ENCODE measurements at regions not wholly inside any gene's neighbourhood (a gene's known extent, or its start where the extent isn't known, plus 50 kb on each side); places are given as distances from the start of the nearest gene placed in this dataset.
"Not testable (repeated sequence)": the region's sequence is repeated elsewhere in the genome, so short reads cannot be mapped to it uniquely, and the experiment has no call there.

DNA sequence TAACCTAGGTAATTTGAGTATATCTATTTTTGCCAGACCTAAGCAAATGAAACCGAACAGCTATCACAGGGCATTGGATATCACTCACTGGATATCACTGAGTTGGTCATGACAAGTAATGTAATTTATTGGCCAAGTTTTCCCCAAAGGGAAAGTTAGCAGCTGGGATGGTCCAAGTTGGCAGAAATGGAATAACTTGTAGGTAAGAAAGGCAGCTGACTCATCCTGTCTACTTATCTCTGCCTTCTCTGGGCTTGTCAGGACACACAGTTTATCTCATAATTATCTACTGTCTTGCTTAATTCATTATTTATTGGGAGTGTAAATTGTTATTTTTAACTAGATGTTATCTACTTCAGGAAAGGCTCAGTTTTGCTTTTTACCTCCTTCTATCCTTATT, 502.0 kb upstream of the DPP6 start:
- no peak for TF ChIP-seq Cebpa-rat (IDR thresholded peaks at IDR 0.05)
- peaks cover 4% of the 10 kb centered on the region; the same call in 1 of the 2 replicates for H3K9me3 ChIP-seq

DNA sequence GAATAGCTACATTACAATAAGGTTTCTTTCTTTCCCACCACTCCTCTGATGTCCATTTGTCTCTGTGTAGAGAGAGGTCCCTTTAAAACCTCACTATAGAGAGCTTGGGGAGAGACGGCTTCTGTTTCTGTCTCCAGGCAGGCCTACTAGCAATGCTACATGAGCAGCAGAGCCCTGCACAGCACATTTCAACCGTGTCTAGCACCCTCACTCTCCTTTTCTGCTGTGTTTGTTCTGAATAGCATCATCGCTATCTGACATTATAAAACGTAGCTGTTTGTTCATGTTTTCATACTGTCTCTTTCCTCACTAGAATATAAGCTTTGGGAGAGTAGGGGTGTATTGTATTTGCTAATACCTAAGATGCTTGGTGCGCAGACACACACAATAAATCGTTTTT, 487.8 kb upstream of the DPP6 start:
- no peaks in the 10 kb centered on the region for H4K20me1 ChIP-seq
- TF ChIP-seq Cebpa-rat (IDR thresholded peaks at IDR 0.05) = no peak

More for the DNA sequence above, 502.0 kb upstream of the DPP6 start:
- H3K9ac ChIP-seq = no peak overlapping the region
- H3K27ac ChIP-seq = no peak overlapping the region
- H3K4me2 ChIP-seq = no peak overlapping the region
- no peaks in the 10 kb centered on the region for H3K27me3 ChIP-seq
- H3K4me3 ChIP-seq = no peak overlapping the region
- H4K20me1 ChIP-seq = no peaks in the 10 kb centered on the region
- H3K4me1 ChIP-seq = no peaks in the 10 kb centered on the region
- no peaks in the 10 kb centered on the region for H3K36me3 ChIP-seq

DNA sequence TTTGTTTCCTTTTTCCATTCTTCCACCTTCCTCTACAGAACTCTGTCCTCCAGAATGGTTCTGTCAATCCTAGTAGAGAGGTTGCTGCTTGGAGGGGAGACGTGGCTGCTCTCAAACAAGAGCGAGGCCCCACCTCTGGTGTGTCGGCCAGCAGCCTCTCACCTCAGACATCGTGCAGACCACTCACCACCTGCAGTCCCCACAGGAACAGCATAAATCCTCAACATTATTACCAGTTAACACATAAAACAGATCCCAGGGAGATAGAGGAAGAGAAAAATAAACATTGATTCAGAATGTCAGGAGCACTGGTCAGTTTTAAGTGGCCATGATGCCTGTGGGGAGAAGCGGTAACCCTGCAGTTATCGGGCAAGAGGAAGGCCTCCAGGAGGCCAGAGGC, 485.9 kb upstream of the DPP6 start:
- TF ChIP-seq Cebpa-rat (IDR thresholded peaks at IDR 0.05) = no peak
- H3K9me3 ChIP-seq = peaks cover 41% of the 10 kb centered on the region

More for the DNA sequence above, 487.8 kb upstream of the DPP6 start:
- no peak overlapping the region for H3K27ac ChIP-seq
- H3K36me3 ChIP-seq = no peaks in the 10 kb centered on the region
- H3K4me3 ChIP-seq = no peak overlapping the region
- H3K27me3 ChIP-seq = no peaks in the 10 kb centered on the region
- H3K9ac ChIP-seq = no peak overlapping the region
- no peaks in the 10 kb centered on the region for H3K4me1 ChIP-seq
- no peak overlapping the region for H3K4me2 ChIP-seq
- peaks cover 31% of the 10 kb centered on the region for H3K9me3 ChIP-seq

DNA sequence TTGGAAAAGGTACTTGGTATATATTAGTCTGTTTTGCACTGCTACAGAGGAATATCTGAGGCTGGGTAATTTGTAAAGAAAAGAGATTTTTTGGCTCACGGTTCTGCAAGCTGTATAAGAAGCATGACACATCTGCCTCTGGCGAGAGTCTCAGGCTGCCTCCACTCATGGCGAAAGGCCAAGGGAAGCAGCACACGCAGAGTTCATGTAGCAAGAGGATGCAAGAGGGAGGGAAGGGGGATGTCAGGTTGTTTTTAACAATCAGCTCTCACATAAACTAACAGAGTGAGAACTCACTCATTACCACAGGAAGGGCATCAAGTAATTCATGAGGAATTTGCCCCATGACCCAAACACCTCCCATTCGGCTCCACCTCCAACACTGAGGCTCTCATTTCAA, 484.8 kb upstream of the DPP6 start:
- no peak overlapping the region for H3K9ac ChIP-seq
- H3K27me3 ChIP-seq = no peaks in the 10 kb centered on the region
- H3K27ac ChIP-seq = no peak overlapping the region
- H3K36me3 ChIP-seq = no peaks in the 10 kb centered on the region
- H3K9me3 ChIP-seq = peaks cover 50% of the 10 kb centered on the region
- no peak overlapping the region for H3K4me3 ChIP-seq
- no peak for TF ChIP-seq Cebpa-rat (IDR thresholded peaks at IDR 0.05)
- no peak overlapping the region for H3K4me2 ChIP-seq
- no peaks in the 10 kb centered on the region for H3K4me1 ChIP-seq
- H4K20me1 ChIP-seq = no peaks in the 10 kb centered on the region

More for the DNA sequence above, 485.9 kb upstream of the DPP6 start:
- no peak overlapping the region for H3K9ac ChIP-seq
- no peaks in the 10 kb centered on the region for H3K36me3 ChIP-seq
- no peak overlapping the region for H3K27ac ChIP-seq
- no peaks in the 10 kb centered on the region for H3K4me1 ChIP-seq
- no peak overlapping the region for H3K4me3 ChIP-seq
- H3K4me2 ChIP-seq = no peak overlapping the region
- H4K20me1 ChIP-seq = no peaks in the 10 kb centered on the region
- no peaks in the 10 kb centered on the region for H3K27me3 ChIP-seq

DNA sequence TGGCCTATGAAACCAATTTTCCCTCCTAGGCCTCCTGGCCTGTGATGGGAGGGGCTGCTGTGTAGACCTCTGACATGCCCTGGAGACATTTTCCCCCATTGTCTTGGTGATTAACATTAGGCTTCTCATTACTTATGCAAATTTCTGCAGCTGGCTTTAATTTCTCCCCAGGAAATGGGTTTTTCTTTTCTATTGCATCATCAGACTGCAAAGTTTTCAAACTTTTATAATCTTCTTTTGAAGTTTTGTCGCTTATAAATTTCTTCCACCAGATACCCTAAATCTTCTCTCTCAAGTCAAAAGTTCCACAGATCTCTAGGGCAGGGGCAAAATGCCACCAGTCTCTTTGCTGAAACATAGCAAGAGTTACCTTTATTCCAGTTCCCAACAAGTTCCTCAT, 482.7 kb upstream of the DPP6 start:
- H4K20me1 ChIP-seq, H3K36me3 ChIP-seq, H3K9ac ChIP-seq, H3K4me1 ChIP-seq, H3K4me3 ChIP-seq, H3K27ac ChIP-seq, H3K4me2 ChIP-seq, H3K27me3 ChIP-seq: not testable (repeated sequence)
- H3K9me3 ChIP-seq = peaks cover 60% of the 10 kb centered on the region

DNA sequence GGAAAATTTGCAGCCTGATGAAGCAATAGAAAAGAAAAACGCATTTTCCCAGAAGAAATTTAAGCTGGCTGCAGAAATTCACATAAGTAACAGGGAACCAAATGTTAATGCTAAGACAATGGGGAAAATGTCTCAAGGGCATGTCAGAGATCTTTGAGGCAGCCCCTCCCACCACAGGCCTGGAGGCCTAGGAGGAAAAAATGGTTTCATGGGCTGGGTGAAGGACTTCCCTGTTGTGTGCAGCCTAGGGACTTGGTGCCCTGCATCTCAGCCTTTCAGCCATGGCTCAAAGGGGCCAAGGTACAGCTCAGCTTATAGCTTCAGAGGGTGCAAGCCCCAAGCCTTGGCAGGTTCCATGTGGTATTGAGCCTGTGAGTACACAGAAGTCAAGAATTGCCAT, 476.1 kb upstream of the DPP6 start:
- Histone ChIP-seq H3K27me3 (no peaks in the 10 kb centered on the region), H3K9ac (no peak overlapping the region), H4K20me1 (no peaks in the 10 kb centered on the region), H3K36me3 (no peaks in the 10 kb centered on the region), H3K4me3 (no peak overlapping the region), H3K9me3 (peaks cover 58% of the 10 kb centered on the region), H3K27ac (no peak overlapping the region), H3K4me1 (no peaks in the 10 kb centered on the region), H3K4me2 (no peak overlapping the region)
- TF ChIP-seq Cebpa-rat (IDR thresholded peaks at IDR 0.05) = no peak

DNA sequence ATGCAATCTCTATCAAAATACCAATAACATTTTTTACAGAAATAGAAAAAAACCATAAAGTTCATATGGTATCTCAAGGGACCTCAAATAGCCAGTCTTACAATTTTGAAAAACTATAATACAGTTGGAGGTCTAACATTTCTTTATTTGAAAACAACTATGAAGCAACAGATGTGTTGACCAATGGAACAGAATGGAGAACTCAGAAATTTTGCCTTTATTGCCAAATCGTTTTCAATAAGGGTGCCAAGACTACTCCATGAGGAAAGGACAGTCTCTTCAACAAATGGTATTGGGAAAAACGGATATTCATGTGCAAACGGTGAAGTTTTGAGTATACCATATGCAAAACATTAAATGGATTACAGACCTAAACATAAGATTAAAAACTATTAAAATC, 470.8 kb upstream of the DPP6 start:
- H3K4me1 ChIP-seq = no peaks in the 10 kb centered on the region
- no peak overlapping the region for H3K4me3 ChIP-seq
- TF ChIP-seq Cebpa-rat (IDR thresholded peaks at IDR 0.05) = no peak
- no peaks in the 10 kb centered on the region for H3K27me3 ChIP-seq
- H3K27ac ChIP-seq = no peak overlapping the region
- no peaks in the 10 kb centered on the region for H3K36me3 ChIP-seq
- H3K4me2 ChIP-seq = no peak overlapping the region
- H3K9me3 ChIP-seq = peaks cover 17% of the 10 kb centered on the region
- no peaks in the 10 kb centered on the region for H4K20me1 ChIP-seq
- H3K9ac ChIP-seq = no peak overlapping the region

DNA sequence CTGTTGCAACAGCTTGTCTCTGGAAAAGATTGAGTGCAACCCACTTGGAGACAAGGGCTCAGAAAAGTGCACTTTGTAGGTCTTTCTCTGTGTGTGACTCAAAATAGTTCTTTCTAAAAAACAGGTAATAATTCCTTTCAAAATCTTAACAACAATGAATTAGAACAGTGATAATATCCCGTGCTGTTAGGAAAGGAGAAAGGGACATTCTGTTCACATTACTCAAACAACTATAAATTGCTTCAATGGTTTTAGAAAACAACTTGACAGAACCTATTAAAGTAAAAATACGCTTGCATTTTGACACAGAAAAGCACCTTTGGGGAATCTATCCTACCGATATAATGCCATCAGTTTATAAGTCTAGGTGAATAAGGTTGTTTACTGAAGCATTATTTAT, 468.1 kb upstream of the DPP6 start:
- no peaks in the 10 kb centered on the region for H3K4me1 ChIP-seq
- no peaks in the 10 kb centered on the region for H4K20me1 ChIP-seq
- H3K9ac ChIP-seq = no peak overlapping the region
- H3K4me3 ChIP-seq = no peak overlapping the region
- no peak for TF ChIP-seq Cebpa-rat (IDR thresholded peaks at IDR 0.05)
- no peaks in the 10 kb centered on the region for H3K27me3 ChIP-seq
- H3K27ac ChIP-seq = no peak overlapping the region
- H3K9me3 ChIP-seq = no peaks in the 10 kb centered on the region
- H3K36me3 ChIP-seq = no peaks in the 10 kb centered on the region
- H3K4me2 ChIP-seq = no peak overlapping the region

DNA sequence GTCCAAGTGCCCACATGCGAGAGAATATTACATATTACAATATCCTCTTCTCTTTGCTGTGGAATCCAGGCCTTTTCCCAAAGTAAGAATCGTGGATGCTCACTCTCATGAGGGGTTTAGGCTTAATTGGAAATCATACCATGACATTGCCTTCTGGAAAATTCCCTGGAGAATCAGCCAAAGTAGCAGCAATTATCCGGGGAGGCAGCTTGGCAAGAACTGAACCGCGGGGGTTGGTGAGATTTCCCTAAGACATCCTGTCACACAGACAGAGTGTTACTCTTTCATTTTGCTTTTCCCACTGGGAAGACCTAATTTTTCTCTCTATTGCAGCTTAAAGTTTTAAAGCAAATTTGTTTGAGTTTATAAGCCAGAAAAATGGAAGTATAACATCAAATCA, 463.6 kb upstream of the DPP6 start:
- Histone ChIP-seq H4K20me1 (no peaks in the 10 kb centered on the region), H3K27me3 (no peaks in the 10 kb centered on the region), H3K27ac (no peak overlapping the region), H3K4me2 (no peak overlapping the region), H3K9ac (no peak overlapping the region), H3K4me1 (no peaks in the 10 kb centered on the region), H3K9me3 (no peaks in the 10 kb centered on the region), H3K4me3 (no peak overlapping the region), H3K36me3 (no peaks in the 10 kb centered on the region)
- TF ChIP-seq Cebpa-rat (IDR thresholded peaks at IDR 0.05) = no peak

DNA sequence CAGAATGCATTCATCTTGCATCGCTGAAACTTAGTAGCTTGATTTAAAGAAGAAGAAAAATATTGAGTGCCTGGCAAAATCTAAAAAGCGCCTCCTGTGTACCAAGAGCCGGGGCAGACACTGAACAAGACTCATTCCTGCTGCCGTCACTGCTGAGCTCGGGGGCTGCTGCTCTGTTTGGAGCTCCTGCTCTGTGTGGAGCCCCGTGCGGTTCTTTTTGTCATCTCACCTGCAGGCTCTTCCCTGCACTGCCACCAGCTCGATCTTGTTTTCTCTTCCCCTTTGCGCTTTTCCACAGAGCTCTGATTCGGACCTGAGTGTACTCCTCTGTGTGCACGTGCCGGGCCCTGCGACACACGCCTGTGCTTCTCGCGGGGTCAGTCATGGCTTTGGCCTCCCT, 462.1 kb upstream of the DPP6 start:
- Histone ChIP-seq H3K9me3 (no peaks in the 10 kb centered on the region), H3K4me2 (no peak overlapping the region), H4K20me1 (no peaks in the 10 kb centered on the region), H3K9ac (no peak overlapping the region), H3K36me3 (no peaks in the 10 kb centered on the region), H3K27ac (no peak overlapping the region), H3K4me1 (no peaks in the 10 kb centered on the region), H3K4me3 (no peak overlapping the region), H3K27me3 (no peaks in the 10 kb centered on the region)
- TF ChIP-seq Cebpa-rat (IDR thresholded peaks at IDR 0.05) = no peak

DNA sequence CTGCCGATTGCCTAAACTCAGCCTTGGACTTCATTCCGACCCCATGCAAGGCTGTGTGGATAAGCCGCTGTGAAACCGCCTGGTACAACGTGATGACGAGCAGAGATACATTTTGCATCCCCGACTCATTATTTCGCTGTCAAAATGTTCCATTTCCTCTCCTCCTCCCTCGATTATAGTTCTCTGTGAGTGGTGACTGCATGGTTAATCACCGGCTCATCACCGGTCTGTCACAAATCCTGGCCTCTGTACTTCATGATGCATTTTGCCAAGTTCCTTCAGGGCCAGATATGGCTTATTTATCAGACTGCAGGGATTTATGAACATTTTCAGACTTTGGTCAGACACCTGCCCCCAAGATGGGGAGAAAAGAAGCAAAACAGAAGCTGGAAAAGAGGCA, 461.6 kb upstream of the DPP6 start:
- no peaks in the 10 kb centered on the region for H3K9me3 ChIP-seq
- H3K27me3 ChIP-seq = no peaks in the 10 kb centered on the region
- H3K27ac ChIP-seq = no peak overlapping the region
- H4K20me1 ChIP-seq = no peaks in the 10 kb centered on the region
- no peak for TF ChIP-seq Cebpa-rat (IDR thresholded peaks at IDR 0.05)
- no peaks in the 10 kb centered on the region for H3K36me3 ChIP-seq
- H3K9ac ChIP-seq = no peak overlapping the region
- H3K4me1 ChIP-seq = no peaks in the 10 kb centered on the region
- no peak overlapping the region for H3K4me3 ChIP-seq
- no peak overlapping the region for H3K4me2 ChIP-seq
